Transverse colon (tissue), 4 donors: ENCODE measurements at regions not wholly inside any gene's neighbourhood (a gene's known extent, or its start where the extent isn't known, plus 50 kb on each side); places are given as distances from the start of the nearest gene placed in this dataset.

Experiments used
- POLR2AphosphoS5 ChIP-seq, 3 donors: sonication (generic); formaldehyde crosslinking; IDR thresholded peaks; one replicate each; pipeline ENCODE4 v1.6.1; 2016; ENCODE audit warnings: antibody characterized with exemption in 3 of 3
- TF ChIP-seq, protein P1 (sequence below), 5 experiments: fragments of 200-600 bp in 3 of 5; fragments of 450-650 bp in 2 of 5; sonication (generic) in 3 of 5; IDR thresholded peaks; 1 replicate in 2 of 5; 2 replicates in 3 of 5; pipeline ENCODE4 v1.5.1; 2016 to 2017; ENCODE audit warnings: antibody characterized with exemption in 5 of 5, inconsistent platforms in 3 of 5, mild to moderate bottlenecking in 2 of 5, moderate library complexity in 1 of 5

DNA sequence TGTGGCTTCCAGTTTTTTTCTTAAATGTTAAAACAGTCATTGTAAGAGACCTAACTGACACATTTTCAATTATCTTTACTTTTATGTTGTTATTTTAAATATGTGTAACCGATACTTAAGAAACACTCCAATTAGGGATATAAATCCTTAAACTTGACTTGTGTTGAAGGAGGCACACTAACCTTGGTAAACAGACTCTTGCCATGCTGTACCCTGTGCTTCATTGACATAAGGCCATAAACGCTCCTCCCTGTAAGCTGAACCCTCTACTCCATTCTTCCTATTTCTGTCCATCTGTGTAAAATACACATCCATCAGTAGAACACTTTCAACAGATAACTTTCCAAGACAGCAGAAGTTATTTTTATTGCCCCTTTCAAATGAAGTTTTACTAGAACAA, 780.5 kb upstream of the FAM98A start:
- TF ChIP-seq POLR2AphosphoS5 (IDR thresholded peaks at IDR 0.05), result no peak
- TF ChIP-seq, protein P1, sequence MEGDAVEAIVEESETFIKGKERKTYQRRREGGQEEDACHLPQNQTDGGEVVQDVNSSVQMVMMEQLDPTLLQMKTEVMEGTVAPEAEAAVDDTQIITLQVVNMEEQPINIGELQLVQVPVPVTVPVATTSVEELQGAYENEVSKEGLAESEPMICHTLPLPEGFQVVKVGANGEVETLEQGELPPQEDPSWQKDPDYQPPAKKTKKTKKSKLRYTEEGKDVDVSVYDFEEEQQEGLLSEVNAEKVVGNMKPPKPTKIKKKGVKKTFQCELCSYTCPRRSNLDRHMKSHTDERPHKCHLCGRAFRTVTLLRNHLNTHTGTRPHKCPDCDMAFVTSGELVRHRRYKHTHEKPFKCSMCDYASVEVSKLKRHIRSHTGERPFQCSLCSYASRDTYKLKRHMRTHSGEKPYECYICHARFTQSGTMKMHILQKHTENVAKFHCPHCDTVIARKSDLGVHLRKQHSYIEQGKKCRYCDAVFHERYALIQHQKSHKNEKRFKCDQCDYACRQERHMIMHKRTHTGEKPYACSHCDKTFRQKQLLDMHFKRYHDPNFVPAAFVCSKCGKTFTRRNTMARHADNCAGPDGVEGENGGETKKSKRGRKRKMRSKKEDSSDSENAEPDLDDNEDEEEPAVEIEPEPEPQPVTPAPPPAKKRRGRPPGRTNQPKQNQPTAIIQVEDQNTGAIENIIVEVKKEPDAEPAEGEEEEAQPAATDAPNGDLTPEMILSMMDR (IDR thresholded peaks at IDR 0.05), result no peak
